GM18517 (cell line): ENCODE measurements at regions not wholly inside any gene's neighbourhood (a gene's known extent, or its start where the extent isn't known, plus 50 kb on each side); places are given as distances from the start of the nearest gene placed in this dataset.
A peak's percentile ranks its signal among the peaks of the same experiment; 100 is the strongest.
"Not testable (repeated sequence)": the region's sequence is repeated elsewhere in the genome, so short reads cannot be mapped to it uniquely, and the experiment has no call there.

Experiments
- ATAC-seq: cut with Tn5 transposase; IDR thresholded peaks from one replicate; pipeline ENCODE4 v1.9.1; 2021; ENCODE audit warnings: mild to moderate bottlenecking, moderate library complexity; ENCODE audit not compliant: unreplicated experiment

GRCh38 chr14:49946320-49947141, 53.6 kb downstream of the ARF6 start:
- ATAC-seq = no peak

GRCh38 chr14:49947506-49947905, 54.6 kb downstream of the ARF6 start:
- ATAC-seq = no peak

DNA sequence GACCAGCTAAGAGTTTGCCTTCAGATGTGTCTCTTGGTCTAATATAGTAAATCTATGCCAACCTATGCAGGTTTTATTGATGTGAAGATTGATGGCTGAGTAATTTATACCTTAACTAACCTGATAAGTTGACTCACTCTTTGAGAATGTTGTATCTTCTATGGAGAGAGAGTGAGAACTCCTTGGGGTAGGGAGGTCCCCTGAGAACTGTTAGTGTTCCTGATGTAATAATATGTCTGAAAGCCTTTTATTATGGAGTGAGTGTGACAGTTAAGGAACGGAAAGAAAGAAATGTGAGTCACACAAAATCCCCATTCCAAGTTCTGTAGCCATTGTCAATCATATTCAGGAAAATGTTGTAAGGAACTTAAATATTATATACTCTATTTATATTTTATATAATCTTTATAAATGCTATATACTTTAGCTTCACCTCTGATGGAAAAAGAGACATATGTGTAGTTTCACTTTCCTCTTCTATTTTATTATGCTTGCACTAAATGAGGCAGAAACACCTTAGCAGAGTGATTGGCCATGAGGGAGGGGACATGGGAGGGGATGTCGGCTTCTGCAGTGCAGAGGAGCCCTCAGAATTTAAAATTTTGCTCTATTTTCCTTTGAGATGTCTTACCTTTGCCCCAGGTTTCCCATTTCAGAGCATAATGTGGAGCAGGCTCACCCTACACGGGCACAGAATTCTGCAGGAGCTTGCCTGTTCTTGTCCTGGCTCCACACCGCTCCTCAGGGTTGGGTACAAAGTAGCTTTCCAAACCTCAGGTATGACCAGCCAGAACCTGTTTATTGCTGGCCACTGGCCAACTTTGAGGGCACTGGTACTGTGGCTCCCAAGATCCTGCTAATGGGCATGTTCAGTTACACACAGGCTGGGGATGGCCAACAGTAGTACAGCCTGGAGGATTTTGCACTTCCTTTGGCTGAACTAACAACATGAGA, 57.7 kb downstream of the ARF6 start:
- ATAC-seq = no peak

- ATAC-seq = no peak
Observed at GRCh38 chr14:49951229-49951607, 58.3 kb downstream of the ARF6 start.

DNA sequence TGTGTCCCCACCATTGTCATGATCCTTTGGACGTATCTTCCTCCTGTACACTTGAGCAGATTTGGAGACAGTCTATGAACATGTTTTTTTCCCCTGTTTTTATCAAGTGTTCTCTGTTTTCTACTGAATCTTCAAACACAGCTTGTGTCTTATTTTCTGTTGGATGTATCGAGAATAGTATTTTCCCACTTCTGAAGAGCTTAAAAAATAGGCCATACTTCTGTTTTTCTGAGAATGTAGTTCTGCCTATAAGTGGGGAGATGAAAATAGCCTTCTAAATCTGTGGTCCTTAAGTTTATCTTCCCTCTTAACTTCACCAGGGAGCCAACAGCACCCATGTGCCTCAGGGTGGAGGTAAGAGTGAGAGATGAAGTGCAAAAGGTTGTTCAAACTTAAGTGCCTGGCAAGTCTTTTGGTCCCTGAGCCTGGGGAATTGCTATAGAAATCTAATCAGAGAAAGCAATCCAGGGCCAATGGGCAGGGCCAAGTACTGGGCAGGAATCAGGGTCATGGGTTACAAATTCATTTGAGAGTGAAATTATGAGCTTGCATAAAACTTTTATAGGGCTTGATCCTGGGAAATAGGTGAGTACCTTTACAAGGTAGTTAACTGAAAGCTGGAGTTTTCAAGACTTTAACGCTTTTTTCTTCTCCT, 58.9 kb downstream of the ARF6 start:
- ATAC-seq = no peak

DNA sequence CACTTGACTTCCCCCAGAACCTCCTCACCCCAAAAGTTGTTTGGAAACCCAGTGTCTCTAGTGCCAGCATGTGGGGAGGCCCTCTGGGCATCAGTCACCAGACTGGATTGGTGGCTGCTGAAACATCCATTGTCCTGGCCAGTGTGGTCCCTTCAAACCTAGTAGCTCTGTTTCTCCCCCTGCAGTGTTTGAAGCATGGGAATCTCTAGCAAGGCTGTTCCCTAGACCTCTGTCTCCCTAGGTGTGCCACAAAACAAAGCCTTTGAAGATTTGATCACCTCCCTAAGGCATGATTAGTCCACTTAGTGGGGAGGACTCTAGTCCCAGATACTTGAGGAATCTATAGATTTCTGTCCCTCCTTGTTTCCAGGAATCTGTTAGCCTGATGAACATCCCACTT, 60.3 kb downstream of the ARF6 start:
- no peak for ATAC-seq

DNA sequence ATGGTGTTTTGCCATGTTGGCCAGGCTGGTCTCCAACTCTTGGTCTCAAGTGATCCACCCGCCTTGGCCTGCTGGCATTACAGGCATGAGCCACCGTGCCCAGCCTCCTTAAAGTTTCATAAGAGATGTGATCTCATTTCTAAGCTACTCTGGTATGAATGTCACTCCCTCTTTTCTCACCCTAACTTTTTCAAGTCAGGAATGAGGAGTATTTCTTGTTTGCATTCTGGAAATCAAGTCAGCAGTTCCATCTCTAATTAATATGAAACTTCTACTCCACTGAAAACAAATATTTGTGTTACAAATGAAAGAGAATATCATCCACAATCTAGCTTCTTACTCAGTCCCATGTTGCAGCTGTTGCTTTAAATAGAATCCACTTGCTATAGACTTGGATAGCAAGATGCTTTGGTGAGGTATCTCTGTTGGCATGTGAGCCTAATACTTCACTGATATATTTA, 61.3 kb downstream of the ARF6 start:
- ATAC-seq = no peak

DNA sequence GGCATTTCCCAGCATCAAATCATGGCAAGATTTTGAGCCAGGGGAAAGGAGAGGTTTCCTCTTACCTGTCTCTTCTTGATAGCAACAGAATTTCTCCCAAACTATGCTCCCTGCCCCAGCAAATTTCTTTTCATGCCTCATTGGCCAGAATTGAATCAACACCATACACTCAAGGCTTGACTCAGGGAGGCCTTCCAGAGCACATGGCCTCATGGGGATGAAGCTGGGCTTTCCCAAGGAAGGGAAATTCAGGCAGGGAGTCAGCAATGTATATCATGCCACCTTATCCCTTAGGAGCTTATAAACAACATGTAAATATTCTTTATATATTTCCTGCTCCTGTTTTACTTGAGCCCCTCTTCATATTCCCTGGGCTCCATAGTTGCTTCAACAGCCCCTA, 62.1 kb downstream of the ARF6 start:
- ATAC-seq = no peak

DNA sequence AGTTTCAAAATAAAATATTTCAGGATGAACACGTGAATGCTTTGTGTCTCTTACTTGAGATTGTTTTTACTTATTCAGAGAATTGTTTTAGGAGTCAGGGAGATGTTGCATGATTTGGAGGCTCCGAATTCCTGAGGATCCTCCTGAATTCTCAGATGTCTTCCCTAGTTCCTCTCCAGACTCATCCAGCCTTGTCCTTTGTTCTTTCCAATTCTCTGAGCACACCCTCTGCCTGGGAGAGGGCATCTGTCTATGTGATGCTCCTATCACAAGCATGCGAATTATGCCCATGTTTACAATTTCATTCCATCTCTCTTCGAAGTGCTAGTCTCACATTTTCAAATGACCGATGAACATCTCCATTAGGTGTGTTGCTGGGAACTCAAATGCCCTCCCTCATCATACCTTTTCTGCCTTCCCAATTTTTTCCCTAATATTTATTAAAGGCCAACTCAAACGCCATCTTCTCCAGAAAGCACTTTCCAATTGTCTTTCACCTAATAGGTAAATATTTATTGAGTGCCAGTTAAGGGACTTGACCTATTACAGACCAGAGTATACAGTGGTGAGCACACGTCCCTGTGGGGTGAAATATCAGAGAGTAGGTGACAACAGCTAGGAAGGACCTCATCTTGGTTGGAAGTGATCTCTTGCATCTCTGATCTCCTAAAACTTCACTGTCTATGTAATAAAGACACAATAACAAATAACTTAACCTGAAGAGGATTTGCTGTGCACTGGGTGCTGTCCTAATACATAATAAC, 64.4 kb downstream of the ARF6 start:
- no peak for ATAC-seq

DNA sequence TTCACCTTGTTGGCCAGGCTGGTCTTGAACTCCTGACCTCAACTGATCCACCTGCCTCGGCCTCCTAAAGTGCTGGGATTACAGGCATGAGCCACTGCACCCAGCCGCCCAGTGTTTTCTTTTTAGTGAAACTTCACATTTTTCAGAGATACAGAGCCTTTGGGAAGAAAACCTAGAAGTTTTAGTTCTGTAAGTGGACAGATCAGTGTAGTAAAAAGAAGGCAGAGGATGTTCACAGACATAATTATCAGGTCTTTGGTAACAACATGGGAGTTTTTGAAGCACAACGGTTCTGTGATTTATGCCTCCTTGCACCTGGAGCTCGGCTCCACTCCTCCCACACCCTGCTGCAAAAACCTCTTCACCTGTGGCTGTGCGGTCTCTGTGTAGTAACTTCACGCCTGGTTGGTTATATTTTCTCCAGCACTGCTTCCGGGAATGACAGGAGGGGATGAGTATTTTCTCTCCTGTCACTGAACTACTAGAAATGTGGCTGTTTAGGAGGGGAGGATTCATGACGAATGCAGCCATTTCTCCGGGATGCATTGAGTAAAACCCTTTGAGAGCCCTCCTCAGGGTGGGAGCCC, 67.0 kb downstream of the ARF6 start:
- peak; percentile 49 for ATAC-seq

DNA sequence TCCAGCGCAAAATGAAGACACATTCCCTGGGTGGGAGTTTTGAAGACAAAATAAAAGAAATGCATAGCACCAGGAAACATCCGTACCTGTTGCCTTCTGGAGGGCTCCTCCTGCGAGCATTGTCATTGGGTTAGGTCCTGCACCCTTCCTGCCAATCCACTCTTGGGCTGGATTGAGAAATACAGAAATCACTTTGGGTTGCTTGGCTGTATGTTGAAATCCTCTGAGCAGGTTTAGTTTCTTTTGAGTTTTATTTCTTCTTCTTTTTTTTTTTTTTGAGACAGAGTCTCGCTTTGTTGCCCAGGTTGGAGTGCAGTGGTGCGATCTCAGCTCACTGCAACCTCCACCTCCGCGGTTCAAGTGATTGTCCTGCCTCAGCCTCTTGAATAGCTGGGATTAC, 67.6 kb downstream of the ARF6 start:
- ATAC-seq = no peak

GRCh38 chr14:49961270-49962222, 68.7 kb downstream of the ARF6 start:
- ATAC-seq = peak; percentile 45

- peak; percentile 45 for ATAC-seq
Observed at GRCh38 chr14:49962621-49963020, 69.7 kb downstream of the ARF6 start.

GRCh38 chr14:49965068-49965651, 72.3 kb downstream of the ARF6 start:
- ATAC-seq = not testable (repeated sequence)

DNA sequence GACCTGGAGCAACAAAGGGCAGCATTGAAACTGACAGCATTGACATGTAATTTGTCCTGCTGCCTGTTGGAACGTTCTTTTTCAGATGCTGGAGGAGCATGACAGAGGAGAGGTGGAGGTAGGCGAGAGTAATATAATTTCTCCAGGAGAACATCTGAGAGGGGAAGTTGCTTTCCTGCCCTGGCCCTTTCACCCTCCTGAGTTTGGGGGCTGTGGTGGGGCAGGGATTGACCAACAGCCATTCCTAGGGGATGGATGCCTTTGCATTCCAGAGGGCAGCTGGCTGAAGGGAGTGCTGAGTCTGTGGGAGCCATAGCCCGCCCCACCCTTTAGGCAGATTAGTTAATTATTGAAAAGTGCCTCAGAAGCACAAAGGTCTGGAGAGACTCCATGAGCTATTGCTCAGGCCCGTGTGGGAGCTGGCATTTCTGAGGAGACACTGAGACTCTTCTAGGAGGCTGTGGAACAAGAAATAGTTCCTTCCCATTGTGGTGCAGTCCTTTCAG, 73.5 kb downstream of the ARF6 start:
- ATAC-seq = no peak

DNA sequence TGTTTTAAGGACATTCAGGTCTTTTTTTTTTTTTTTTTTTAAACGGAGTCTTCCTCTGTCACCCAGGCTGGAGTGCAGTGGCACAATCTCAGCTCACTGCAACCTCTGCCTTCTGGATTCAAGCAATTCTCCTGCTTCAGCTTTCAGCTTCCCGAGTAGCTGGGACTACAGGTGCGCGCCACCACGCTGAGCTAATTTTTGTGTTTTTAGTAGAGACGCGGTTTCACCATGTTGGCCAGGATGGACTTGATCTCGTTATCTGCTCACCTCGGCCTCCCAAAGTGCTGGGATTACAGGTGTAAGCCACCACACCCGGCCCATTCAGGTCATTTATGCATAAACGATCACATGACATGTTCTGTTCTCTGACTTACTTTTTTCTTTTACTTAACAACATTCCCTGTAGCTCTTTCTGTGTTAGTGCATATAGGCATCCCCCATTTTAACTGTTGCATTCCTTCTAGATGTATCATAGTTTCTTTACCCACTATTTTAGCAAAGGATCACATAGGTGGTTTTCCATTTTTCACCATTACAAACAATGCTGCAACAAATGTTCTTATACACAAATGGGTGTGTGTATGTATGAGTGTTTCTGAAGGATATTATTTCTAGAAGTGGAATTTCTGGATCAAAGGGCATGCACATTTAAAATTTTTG, 74.2 kb downstream of the ARF6 start:
- ATAC-seq = no peak

GRCh38 chr14:49969961-49970360, 77.1 kb downstream of the ARF6 start:
- no peak for ATAC-seq
